H1 (cell line): ENCODE measurements at regions not wholly inside any gene's neighbourhood (a gene's known extent, or its start where the extent isn't known, plus 50 kb on each side); places are given as distances from the start of the nearest gene placed in this dataset.
A peak's percentile ranks its signal among the peaks of the same experiment; 100 is the strongest.

Source experiments
- CBX5 ChIP-seq: fragments of 300-800, 300-1000 bp; sonication (generic); IDR thresholded peaks from 2 replicates; pipeline ENCODE4 v1.7.1; 2016; ENCODE audit warnings: antibody characterized with exemption, low read length, low read depth
- CBX8 ChIP-seq: fragments of 300-800, 300-1000 bp; sonication (generic); IDR thresholded peaks from 2 replicates; pipeline ENCODE4 v1.7.1; 2016; ENCODE audit warnings: low read depth, low read length, borderline replicate concordance
- CEBPB ChIP-seq: IDR thresholded peaks from 2 replicates; pipeline ENCODE4 v1.6.1; 2012; ENCODE audit warnings: low read depth, low read length
- CHD2 ChIP-seq: IDR thresholded peaks from 2 replicates; pipeline ENCODE4 v1.6.1; 2012; ENCODE audit warnings: low read length, improper control_type of control experiment
- CREB1 ChIP-seq: IDR thresholded peaks from 2 replicates; pipeline ENCODE4 v1.6.1; 2012; ENCODE audit warnings: inconsistent platforms
- EGR1 ChIP-seq: IDR thresholded peaks from 2 replicates; pipeline ENCODE4 v1.6.1; 2011; ENCODE audit warnings: low read depth, low read length, borderline replicate concordance
- EP300 ChIP-seq, 2 experiments: IDR thresholded peaks; 1 replicate in 1 of 2; 2 replicates in 1 of 2; pipeline ENCODE4 v1.6.1; 2011 to 2012; ENCODE audit warnings: low read depth in 2 of 2, low read length in 2 of 2, mild to moderate bottlenecking in 2 of 2, borderline replicate concordance in 1 of 2, inconsistent platforms in 1 of 2, moderate library complexity in 1 of 2
- MAFK ChIP-seq: IDR thresholded peaks from 2 replicates; pipeline ENCODE4 v1.6.1; 2012; ENCODE audit warnings: low read depth, mild to moderate bottlenecking, improper control_type of control experiment, low read length
- POLR2A ChIP-seq, 2 experiments: IDR thresholded peaks; 1 replicate in 1 of 2; 2 replicates in 1 of 2; pipeline ENCODE4 v1.6.1; 2011; ENCODE audit warnings: low read depth in 2 of 2, low read length in 2 of 2, mild to moderate bottlenecking in 2 of 2; ENCODE audit errors: control extremely low read depth in 1 of 2
- POU5F1 ChIP-seq: IDR thresholded peaks from 2 replicates; pipeline ENCODE4 v1.6.1; 2011; ENCODE audit warnings: low read depth, mild to moderate bottlenecking, low read length, moderate library complexity
- RAD21 ChIP-seq, 2 experiments: IDR thresholded peaks in 1 of 2; conservative IDR thresholded peaks in 1 of 2; 2 replicates each; pipeline ENCODE4 v1.6.1; 2011; ENCODE audit warnings: low read depth in 2 of 2, low read length in 2 of 2, improper control_type of control experiment in 1 of 2, inconsistent platforms in 1 of 2, mild to moderate bottlenecking in 1 of 2, moderate library complexity in 1 of 2
- TAF7 ChIP-seq: optimal IDR thresholded peaks from 2 replicates; pipeline ENCODE3; 2011; ENCODE audit warnings: low read depth, mild to moderate bottlenecking, inconsistent platforms, low read length, moderate library complexity, borderline replicate concordance
- ZNF274 ChIP-seq: IDR thresholded peaks from 2 replicates; pipeline ENCODE4 v1.7.0; 2012; ENCODE audit warnings: low read length, borderline replicate concordance; ENCODE audit errors: extremely low read depth
- TF ChIP-seq, protein P1 (sequence below), 3 experiments: IDR thresholded peaks; 1 replicate in 2 of 3; 2 replicates in 1 of 3; pipeline versions ENCODE4 v1.5.1 to v1.6.1; 2011; ENCODE audit warnings: low read length in 3 of 3, mild to moderate bottlenecking in 3 of 3, inconsistent platforms in 2 of 3, low read depth in 1 of 3, moderate library complexity in 1 of 3; ENCODE audit not compliant: insufficient read depth in 1 of 3; ENCODE audit errors: control extremely low read depth in 1 of 3

DNA sequence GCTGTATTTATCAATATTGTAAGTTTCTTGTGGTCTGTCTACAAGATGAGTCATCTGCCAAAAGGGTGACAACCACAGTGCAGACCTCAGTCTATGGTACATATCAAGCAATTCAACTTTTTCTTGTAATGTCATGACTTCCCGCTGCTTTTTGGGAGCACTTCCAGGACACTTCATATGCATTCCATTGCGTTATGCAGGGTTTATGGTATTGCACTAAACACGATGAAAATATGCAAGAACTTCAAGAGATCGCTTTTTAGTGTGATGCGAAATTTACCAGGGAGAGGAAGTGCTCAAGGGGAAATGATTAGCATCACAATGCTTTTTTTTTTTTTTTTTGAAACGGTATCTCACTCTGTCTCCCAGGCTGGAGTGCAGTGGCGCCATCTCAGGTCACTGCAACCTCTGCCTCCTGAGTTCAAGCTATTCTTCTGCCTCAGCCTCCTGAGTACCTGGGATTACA, 166.5 kb downstream of the TFAP2A start:
- TF ChIP-seq CREB1 (no peak), MAFK (no peak), POLR2A (IDR thresholded peaks at IDR 0.05; ENCODE audit: control extremely low read depth in 1 of 2, low read depth in 2 of 2, low read length in 2 of 2) (no peak), CBX8 (no peak), RAD21 (IDR thresholded peaks at IDR 0.05 in 1 of 2, conservative IDR thresholded peaks at IDR 0.05 in 1 of 2; ENCODE audit: low read depth in 2 of 2, low read length in 2 of 2) (peak; percentile 25 to 37; a peak in 2 of 4 replicates), CEBPB (no peak), EGR1 (no peak), CBX5 (no peak), POU5F1 (no peak), ZNF274 (no peak), TAF7 (no peak), EP300 (IDR thresholded peaks at IDR 0.05; ENCODE audit: borderline replicate concordance in 1 of 2, low read depth in 2 of 2, low read length in 2 of 2) (no peak), CHD2 (no peak)
- TF ChIP-seq, protein P1, sequence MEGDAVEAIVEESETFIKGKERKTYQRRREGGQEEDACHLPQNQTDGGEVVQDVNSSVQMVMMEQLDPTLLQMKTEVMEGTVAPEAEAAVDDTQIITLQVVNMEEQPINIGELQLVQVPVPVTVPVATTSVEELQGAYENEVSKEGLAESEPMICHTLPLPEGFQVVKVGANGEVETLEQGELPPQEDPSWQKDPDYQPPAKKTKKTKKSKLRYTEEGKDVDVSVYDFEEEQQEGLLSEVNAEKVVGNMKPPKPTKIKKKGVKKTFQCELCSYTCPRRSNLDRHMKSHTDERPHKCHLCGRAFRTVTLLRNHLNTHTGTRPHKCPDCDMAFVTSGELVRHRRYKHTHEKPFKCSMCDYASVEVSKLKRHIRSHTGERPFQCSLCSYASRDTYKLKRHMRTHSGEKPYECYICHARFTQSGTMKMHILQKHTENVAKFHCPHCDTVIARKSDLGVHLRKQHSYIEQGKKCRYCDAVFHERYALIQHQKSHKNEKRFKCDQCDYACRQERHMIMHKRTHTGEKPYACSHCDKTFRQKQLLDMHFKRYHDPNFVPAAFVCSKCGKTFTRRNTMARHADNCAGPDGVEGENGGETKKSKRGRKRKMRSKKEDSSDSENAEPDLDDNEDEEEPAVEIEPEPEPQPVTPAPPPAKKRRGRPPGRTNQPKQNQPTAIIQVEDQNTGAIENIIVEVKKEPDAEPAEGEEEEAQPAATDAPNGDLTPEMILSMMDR (IDR thresholded peaks at IDR 0.05; ENCODE audit: control extremely low read depth in 1 of 3, insufficient read depth in 1 of 3, low read depth in 1 of 3, low read length in 3 of 3), result peak in 2 of 3 experiments; percentile 32 to 43; a peak in 3 of 4 replicates
